HFF-Myc (cell line): ENCODE measurements at regions not wholly inside any gene's neighbourhood (a gene's known extent, or its start where the extent isn't known, plus 50 kb on each side); places are given as distances from the start of the nearest gene placed in this dataset.

ENCODE experiments used
- DNase-seq: peaks from one replicate; pipeline ENCODE4 v3.0.0-alpha.2; 2011; ENCODE audit warnings: low read depth; ENCODE audit errors: extremely low read depth
- H3K4me3 ChIP-seq: replicated peaks from 2 replicates; pipeline ENCODE4 v1.5.1; 2011; ENCODE audit warnings: low read depth, mild to moderate bottlenecking, control low read depth, low read length
- CTCF ChIP-seq: IDR thresholded peaks from 2 replicates; pipeline ENCODE4 v1.5.1; 2012; ENCODE audit warnings: mild to moderate bottlenecking, low read depth, low read length, control low read depth; ENCODE audit errors: missing control alignments

- no peak for TF ChIP-seq CTCF
- DNase-seq, result no peak
- H3K4me3 ChIP-seq, result no peak overlapping the region
Measured at GRCh38 chr14:51568366-51568765, 83.3 kb upstream of the FRMD6 start.

- no peak for DNase-seq
- TF ChIP-seq CTCF, result no peak
- no peak overlapping the region for H3K4me3 ChIP-seq
Measured at GRCh38 chr14:51573607-51574006, 78.1 kb upstream of the FRMD6 start.

GRCh38 chr14:51574009-51574408 is 77.7 kb upstream of the FRMD6 start:
- DNase-seq, result no peak
- no peak overlapping the region for H3K4me3 ChIP-seq
- TF ChIP-seq CTCF, result no peak

GRCh38 chr14:51575349-51576116 is 76.2 kb upstream of the FRMD6 start:
- no peak for DNase-seq
- H3K4me3 ChIP-seq, result no peak overlapping the region
- no peak for TF ChIP-seq CTCF

GRCh38 chr14:51576117-51576430 is 75.6 kb upstream of the FRMD6 start:
- TF ChIP-seq CTCF, result no peak
- DNase-seq, result no peak
- H3K4me3 ChIP-seq, result no peak overlapping the region

- no peak for DNase-seq
- H3K4me3 ChIP-seq, result no peak overlapping the region
- no peak for TF ChIP-seq CTCF
Measured at GRCh38 chr14:51576879-51577278, 74.8 kb upstream of the FRMD6 start.

- no peak for DNase-seq
- no peak overlapping the region for H3K4me3 ChIP-seq
- TF ChIP-seq CTCF, result no peak
Measured at GRCh38 chr14:51578853-51579252, 72.9 kb upstream of the FRMD6 start.
